Cardiac fibroblast (primary cell): ENCODE measurements at regions not wholly inside any gene's neighbourhood (a gene's known extent, or its start where the extent isn't known, plus 50 kb on each side); places are given as distances from the start of the nearest gene placed in this dataset.
A peak's percentile ranks its signal among the peaks of the same experiment; 100 is the strongest.

Source experiments
- DNase-seq, 2 donors: peaks; one replicate each; pipeline versions ENCODE4 v3.0.0 to v3.0.0-alpha.2; 2010; ENCODE audit warnings: low read depth in 2 of 2
- H3K4me3 ChIP-seq, 2 donors: replicated peaks in 1 of 2; 1 replicate in 1 of 2; 2 replicates in 1 of 2; pipeline ENCODE4 v1.5.1; 2011; ENCODE audit warnings: low read depth in 2 of 2, low read length in 2 of 2, mild to moderate bottlenecking in 2 of 2, moderate library complexity in 1 of 2
- CTCF ChIP-seq: IDR thresholded peaks from one replicate; pipeline ENCODE4 v1.5.1; 2011; ENCODE audit warnings: low read depth, mild to moderate bottlenecking, low read length, inconsistent platforms

GRCh38 chr13:101003566-101003965 is 329.0 kb upstream of the TMTC4 start:
- DNase-seq: no peak
- H3K4me3 ChIP-seq: no peak overlapping the region
- TF ChIP-seq CTCF: no peak

DNA sequence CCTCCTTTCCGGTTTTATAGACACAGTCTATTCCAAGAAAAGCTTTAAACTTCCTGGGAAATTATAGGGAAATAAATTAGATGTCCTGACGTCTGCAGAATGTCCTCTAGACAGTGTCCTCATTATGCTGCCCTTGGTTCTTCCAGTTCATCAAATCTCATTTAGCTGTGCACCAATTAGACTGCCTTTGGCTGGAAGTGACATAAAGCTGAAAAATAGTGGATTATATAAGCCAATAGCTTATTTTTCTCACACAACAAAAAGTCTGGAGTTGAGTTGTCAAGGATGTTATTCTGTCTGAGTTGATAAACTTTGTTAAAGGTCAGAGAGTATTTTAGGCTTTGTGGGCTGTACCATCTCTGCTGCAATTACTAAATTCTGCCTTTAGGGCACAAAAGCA is 314.8 kb upstream of the TMTC4 start:
- no peak for DNase-seq
- TF ChIP-seq CTCF: no peak

GRCh38 chr13:100988921-100989320 is 314.3 kb upstream of the TMTC4 start:
- TF ChIP-seq CTCF: no peak
- no peak for DNase-seq
- no peak overlapping the region for H3K4me3 ChIP-seq

More for the DNA sequence above, 314.8 kb upstream of the TMTC4 start:
- no peak overlapping the region for H3K4me3 ChIP-seq

- peak in 1 of 2 donors; percentile 42 for DNase-seq
- TF ChIP-seq CTCF: no peak
- no peak overlapping the region for H3K4me3 ChIP-seq
These were observed 313.4 kb upstream of the TMTC4 start for GRCh38 chr13:100987948-100988347.

DNA sequence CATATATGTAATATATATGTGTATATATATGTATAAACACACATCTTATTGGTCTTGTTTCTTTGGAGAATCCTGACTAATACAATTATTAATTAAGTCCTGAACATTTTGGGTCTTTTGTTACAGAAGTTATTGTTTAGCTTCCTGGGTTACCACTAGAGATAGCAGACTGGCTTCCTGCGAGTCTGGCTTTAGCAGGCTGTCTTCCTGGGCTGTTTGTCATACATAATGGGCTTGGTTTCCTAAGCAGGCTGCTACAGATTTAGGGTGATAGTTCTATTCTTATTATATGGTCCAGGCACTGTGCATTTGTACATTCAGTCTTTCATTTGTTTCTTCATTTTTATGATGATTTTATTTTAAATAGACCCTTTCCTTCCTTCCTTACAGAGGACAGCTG is 312.0 kb upstream of the TMTC4 start:
- no peak for DNase-seq
- no peak for TF ChIP-seq CTCF
- H3K4me3 ChIP-seq: no peak overlapping the region

- no peak for DNase-seq
- H3K4me3 ChIP-seq: no peak overlapping the region
- TF ChIP-seq CTCF: no peak
These were observed 309.6 kb upstream of the TMTC4 start for GRCh38 chr13:100984085-100984705.

- DNase-seq: no peak
- H3K4me3 ChIP-seq: no peak overlapping the region
- TF ChIP-seq CTCF: no peak
These were observed 308.5 kb upstream of the TMTC4 start for GRCh38 chr13:100983111-100983510.
